Erythroblast (primary cell): ENCODE measurements at regions not wholly inside any gene's neighbourhood (a gene's known extent, or its start where the extent isn't known, plus 50 kb on each side); places are given as distances from the start of the nearest gene placed in this dataset.

Source experiments
- GATA1 ChIP-seq: IDR thresholded peaks from 2 replicates; pipeline ENCODE4 v1.6.1; 2011; ENCODE audit warnings: low read depth, mild to moderate bottlenecking, control low read depth, low read length, moderate library complexity
- POLR2A ChIP-seq: IDR thresholded peaks from 2 replicates; pipeline ENCODE4 v1.6.1; 2011; ENCODE audit warnings: mild to moderate bottlenecking, low read length

GRCh38 chr2:102893870-102894269 is 132.0 kb downstream of the TMEM182 start:
- no peak for TF ChIP-seq POLR2A
- TF ChIP-seq GATA1 = no peak
